GM06990 (cell line): ENCODE measurements at regions not wholly inside any gene's neighbourhood (a gene's known extent, or its start where the extent isn't known, plus 50 kb on each side); places are given as distances from the start of the nearest gene placed in this dataset.

ENCODE experiments used
- DNase-seq: peaks from one replicate; pipeline ENCODE4 v3.0.0-alpha.2; 2011; ENCODE audit not compliant: insufficient read length; ENCODE audit errors: extremely low read depth
- H3K27me3 ChIP-seq: replicated peaks from 2 replicates; pipeline ENCODE4 v1.6.0; 2011; ENCODE audit warnings: low read length; ENCODE audit not compliant: control insufficient read depth, insufficient read depth
- H3K36me3 ChIP-seq: 2 replicates; pipeline ENCODE4 v1.5.1; 2011; ENCODE audit warnings: low read length; ENCODE audit not compliant: control insufficient read depth, insufficient read depth
- H3K4me3 ChIP-seq: replicated peaks from 2 replicates; pipeline ENCODE4 v1.5.1; 2011; ENCODE audit warnings: low read depth, mild to moderate bottlenecking, control low read depth, low read length
- CTCF ChIP-seq: IDR thresholded peaks from 2 replicates; pipeline ENCODE4 v1.5.1; 2011; ENCODE audit warnings: low read length, control low read depth, mild to moderate bottlenecking, inconsistent platforms; ENCODE audit not compliant: insufficient read depth, poor library complexity, severe bottlenecking

- Histone ChIP-seq H3K27me3 (no peaks in the 10 kb centered on the region), H3K36me3 (no peaks in the 10 kb centered on the region), H3K4me3 (no peak overlapping the region)
- DNase-seq: no peak
- no peak for TF ChIP-seq CTCF
Observed at GRCh38 chr7:60017-60675, 132.2 kb upstream of the FAM20C start.

DNA sequence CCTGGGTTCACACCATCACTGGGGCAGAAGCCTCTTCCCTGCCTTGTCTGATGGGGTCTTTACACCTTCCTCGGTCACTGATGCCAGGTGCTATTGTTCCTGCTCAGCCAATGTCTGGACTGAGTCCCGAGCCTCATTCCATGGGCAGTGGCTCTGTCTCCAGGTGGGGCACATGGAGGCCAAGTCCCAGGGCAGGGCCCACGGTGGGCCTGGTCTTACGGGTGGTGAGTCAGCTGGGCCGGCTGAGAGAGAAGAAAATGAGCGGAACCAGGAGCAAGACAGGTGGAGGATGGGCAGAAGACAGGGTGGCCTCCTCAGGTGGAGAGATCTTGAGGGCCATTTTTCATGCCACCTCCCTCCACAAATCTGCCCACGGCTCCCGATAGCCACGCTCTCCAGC, 131.7 kb upstream of the FAM20C start:
- no peak overlapping the region for H3K4me3 ChIP-seq
- no peak for DNase-seq
- H3K36me3 ChIP-seq: no peaks in the 10 kb centered on the region
- no peak for TF ChIP-seq CTCF
- no peaks in the 10 kb centered on the region for H3K27me3 ChIP-seq

- Histone ChIP-seq H3K27me3 (no peaks in the 10 kb centered on the region), H3K4me3 (no peak overlapping the region), H3K36me3 (no peaks in the 10 kb centered on the region)
- DNase-seq: no peak
- no peak for TF ChIP-seq CTCF
Observed at GRCh38 chr7:61111-61510, 131.3 kb upstream of the FAM20C start.

- no peak overlapping the region for H3K4me3 ChIP-seq
- no peak for TF ChIP-seq CTCF
- DNase-seq: no peak
- H3K36me3 ChIP-seq: no peaks in the 10 kb centered on the region
- no peaks in the 10 kb centered on the region; the same call in 1 of the 2 replicates for H3K27me3 ChIP-seq
Observed at GRCh38 chr7:61576-62360, 130.6 kb upstream of the FAM20C start.

- TF ChIP-seq CTCF: no peak
- no peak overlapping the region for H3K4me3 ChIP-seq
- H3K36me3 ChIP-seq: no peaks in the 10 kb centered on the region
- no peak for DNase-seq
- H3K27me3 ChIP-seq: no peaks in the 10 kb centered on the region; the same call in 1 of the 2 replicates
Observed at GRCh38 chr7:62361-63116, 129.8 kb upstream of the FAM20C start.
